ENCODE measurements at regions not wholly inside any gene's neighbourhood (a gene's known extent, or its start where the extent isn't known, plus 50 kb on each side); places are given as distances from the start of the nearest gene placed in this dataset.

DNA sequence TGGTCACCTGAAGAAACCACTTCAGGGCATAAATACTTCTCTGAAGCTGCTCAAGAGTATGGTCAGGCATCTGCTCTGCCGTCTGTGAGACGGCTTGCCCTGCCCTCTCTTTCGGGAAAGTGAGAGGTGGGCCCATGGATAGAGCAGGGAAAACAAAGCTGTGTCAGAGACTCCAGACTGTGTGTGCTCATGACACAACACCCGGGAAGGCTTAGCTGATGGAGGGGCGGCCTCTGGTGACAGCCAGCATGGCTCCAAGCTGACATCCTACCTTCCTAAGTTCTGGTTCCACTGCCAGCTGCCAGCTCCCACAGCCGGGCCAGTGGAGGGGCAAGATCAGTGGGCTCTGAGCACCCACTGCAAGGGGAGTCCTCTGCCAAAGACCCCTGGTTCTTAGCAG, 215.3 kb downstream of the ANKRD30B start:
- TF ChIP-seq, protein P1, sequence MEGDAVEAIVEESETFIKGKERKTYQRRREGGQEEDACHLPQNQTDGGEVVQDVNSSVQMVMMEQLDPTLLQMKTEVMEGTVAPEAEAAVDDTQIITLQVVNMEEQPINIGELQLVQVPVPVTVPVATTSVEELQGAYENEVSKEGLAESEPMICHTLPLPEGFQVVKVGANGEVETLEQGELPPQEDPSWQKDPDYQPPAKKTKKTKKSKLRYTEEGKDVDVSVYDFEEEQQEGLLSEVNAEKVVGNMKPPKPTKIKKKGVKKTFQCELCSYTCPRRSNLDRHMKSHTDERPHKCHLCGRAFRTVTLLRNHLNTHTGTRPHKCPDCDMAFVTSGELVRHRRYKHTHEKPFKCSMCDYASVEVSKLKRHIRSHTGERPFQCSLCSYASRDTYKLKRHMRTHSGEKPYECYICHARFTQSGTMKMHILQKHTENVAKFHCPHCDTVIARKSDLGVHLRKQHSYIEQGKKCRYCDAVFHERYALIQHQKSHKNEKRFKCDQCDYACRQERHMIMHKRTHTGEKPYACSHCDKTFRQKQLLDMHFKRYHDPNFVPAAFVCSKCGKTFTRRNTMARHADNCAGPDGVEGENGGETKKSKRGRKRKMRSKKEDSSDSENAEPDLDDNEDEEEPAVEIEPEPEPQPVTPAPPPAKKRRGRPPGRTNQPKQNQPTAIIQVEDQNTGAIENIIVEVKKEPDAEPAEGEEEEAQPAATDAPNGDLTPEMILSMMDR (IDR thresholded peaks at IDR 0.05) = no peak
- TF ChIP-seq POLR2A (IDR thresholded peaks at IDR 0.05) = no peak
- no peak for TF ChIP-seq POLR2AphosphoS5 (IDR thresholded peaks at IDR 0.05)

All from breast epithelium (tissue), 3 donors.